SU-DHL-6 (cell line): ENCODE measurements at regions not wholly inside any gene's neighbourhood (a gene's known extent, or its start where the extent isn't known, plus 50 kb on each side); places are given as distances from the start of the nearest gene placed in this dataset.

ENCODE experiments used
- H2AFZ ChIP-seq: fragments of 200-600 bp; sonication (generic); 2 replicates; pipeline ENCODE4 v1.6.1; 2014; ENCODE audit warnings: low read depth, mild to moderate bottlenecking, moderate library complexity, mixed read lengths, antibody characterized with exemption, low read length; ENCODE audit not compliant: severe bottlenecking
- H3F3A ChIP-seq: fragments of 200-600 bp; shearing (Covaris generic); 2 replicates; pipeline ENCODE4 v1.6.0; 2016; ENCODE audit warnings: antibody characterized with exemption, mild to moderate bottlenecking; ENCODE audit not compliant: insufficient read depth
- H3K27ac ChIP-seq: fragments of 200-600 bp; sonication (generic); 2 replicates; pipeline ENCODE4 v1.5.1; 2016; ENCODE audit warnings: low read depth, mild to moderate bottlenecking, low read length, moderate library complexity, mixed read lengths
- H3K27me3 ChIP-seq: fragments of 200-600 bp; sonication (generic), shearing (Covaris generic); 2 replicates; pipeline ENCODE4 v1.6.0; 2014; ENCODE audit warnings: mild to moderate bottlenecking, low read length
- H3K36me3 ChIP-seq: fragments of 200-600 bp; sonication (generic); 2 replicates; pipeline ENCODE4 v1.6.1; 2014; ENCODE audit warnings: mild to moderate bottlenecking, low read length, mixed read lengths
- H3K4me2 ChIP-seq: fragments of 300-600, 200-600 bp; shearing (Covaris generic), sonication (generic); 2 replicates; pipeline ENCODE4 v1.6.0; 2014; ENCODE audit warnings: low read length, low read depth, mild to moderate bottlenecking; ENCODE audit not compliant: poor library complexity, severe bottlenecking
- H3K4me3 ChIP-seq: fragments of 200-600 bp; sonication (generic); 2 replicates; pipeline ENCODE4 v1.5.1; 2014; ENCODE audit warnings: antibody characterized with exemption, low read length, mild to moderate bottlenecking, mixed read lengths; ENCODE audit not compliant: insufficient read depth, poor library complexity, severe bottlenecking
- H3K79me2 ChIP-seq: fragments of 200-600 bp; sonication (generic); 2 replicates; pipeline ENCODE4 v1.6.1; 2014; ENCODE audit warnings: mild to moderate bottlenecking, low read length, moderate library complexity; ENCODE audit not compliant: insufficient read depth
- H3K9ac ChIP-seq: fragments of 200-600 bp; sonication (generic); 2 replicates; pipeline ENCODE4 v1.7.0; 2014; ENCODE audit warnings: mild to moderate bottlenecking, low read length
- H3K9me2 ChIP-seq: fragments of 200-600 bp; sonication (generic); replicated peaks from 2 replicates; pipeline ENCODE4 v1.6.1; 2014; ENCODE audit warnings: low read length; ENCODE audit not compliant: insufficient read depth
- H3K9me3 ChIP-seq: fragments of 200-600 bp; sonication (generic); 2 replicates; pipeline ENCODE4 v1.6.1; 2014; ENCODE audit warnings: low read length, mixed read lengths; ENCODE audit not compliant: insufficient read depth
- H4K20me1 ChIP-seq: fragments of 200-600 bp; sonication (generic); 2 replicates; pipeline ENCODE4 v1.6.1; 2014; ENCODE audit warnings: low read depth, mild to moderate bottlenecking, antibody characterized with exemption, low read length, moderate library complexity, mixed read lengths
- EZH2phosphoT487 ChIP-seq: fragments of 200-600 bp; sonication (generic), shearing (Covaris generic); conservative IDR thresholded peaks from 2 replicates; pipeline ENCODE4 v1.6.1; 2018; ENCODE audit warnings: mild to moderate bottlenecking, antibody characterized with exemption, low read length, moderate library complexity, mixed read lengths
- TF ChIP-seq, protein P1 (sequence below): fragments of 200-600 bp; sonication (generic); IDR thresholded peaks from one replicate; pipeline ENCODE4 v1.5.1; 2017; ENCODE audit warnings: antibody characterized with exemption, mild to moderate bottlenecking, low read length, moderate library complexity; ENCODE audit not compliant: insufficient read depth, poor library complexity, severe bottlenecking

DNA sequence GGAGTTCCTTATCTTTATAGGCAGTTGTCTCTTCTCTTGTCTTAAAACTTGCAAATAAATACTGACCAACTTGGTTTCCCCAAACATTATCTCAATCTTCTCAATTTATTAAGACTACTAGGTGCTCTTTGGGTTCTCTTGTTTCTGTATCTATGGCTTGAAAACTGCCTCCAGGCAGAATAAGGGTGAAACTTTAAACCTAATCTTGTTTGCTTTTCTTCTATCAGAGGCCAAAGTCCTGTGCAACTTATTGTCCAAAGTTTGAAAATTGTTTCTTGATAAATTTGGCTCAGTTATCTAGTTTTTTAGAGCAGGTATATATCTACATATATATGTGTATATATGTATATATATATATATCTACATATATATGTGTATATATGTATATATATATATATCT lies 110.1 kb upstream of the ANO5 start:
- TF ChIP-seq, protein P1, sequence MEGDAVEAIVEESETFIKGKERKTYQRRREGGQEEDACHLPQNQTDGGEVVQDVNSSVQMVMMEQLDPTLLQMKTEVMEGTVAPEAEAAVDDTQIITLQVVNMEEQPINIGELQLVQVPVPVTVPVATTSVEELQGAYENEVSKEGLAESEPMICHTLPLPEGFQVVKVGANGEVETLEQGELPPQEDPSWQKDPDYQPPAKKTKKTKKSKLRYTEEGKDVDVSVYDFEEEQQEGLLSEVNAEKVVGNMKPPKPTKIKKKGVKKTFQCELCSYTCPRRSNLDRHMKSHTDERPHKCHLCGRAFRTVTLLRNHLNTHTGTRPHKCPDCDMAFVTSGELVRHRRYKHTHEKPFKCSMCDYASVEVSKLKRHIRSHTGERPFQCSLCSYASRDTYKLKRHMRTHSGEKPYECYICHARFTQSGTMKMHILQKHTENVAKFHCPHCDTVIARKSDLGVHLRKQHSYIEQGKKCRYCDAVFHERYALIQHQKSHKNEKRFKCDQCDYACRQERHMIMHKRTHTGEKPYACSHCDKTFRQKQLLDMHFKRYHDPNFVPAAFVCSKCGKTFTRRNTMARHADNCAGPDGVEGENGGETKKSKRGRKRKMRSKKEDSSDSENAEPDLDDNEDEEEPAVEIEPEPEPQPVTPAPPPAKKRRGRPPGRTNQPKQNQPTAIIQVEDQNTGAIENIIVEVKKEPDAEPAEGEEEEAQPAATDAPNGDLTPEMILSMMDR: no peak
- TF ChIP-seq EZH2phosphoT487: no peak
- no peaks in the 10 kb centered on the region for H3K9me2 ChIP-seq
- H3K4me2 ChIP-seq: no peak overlapping the region
- H4K20me1 ChIP-seq: no peaks in the 10 kb centered on the region
- H3K27ac ChIP-seq: no peak overlapping the region
- H3K27me3 ChIP-seq: no peaks in the 10 kb centered on the region
- no peak overlapping the region for H3K9ac ChIP-seq
- H3K9me3 ChIP-seq: 0 out of 2 replicates have a peak, but pooled peaks cover 3% of the 10 kb centered on the region
- H2AFZ ChIP-seq: no peak overlapping the region
- no peaks in the 10 kb centered on the region for H3K36me3 ChIP-seq
- H3K79me2 ChIP-seq: no peaks in the 10 kb centered on the region
- no peak overlapping the region for H3K4me3 ChIP-seq
- no peaks in the 10 kb centered on the region for H3F3A ChIP-seq

DNA sequence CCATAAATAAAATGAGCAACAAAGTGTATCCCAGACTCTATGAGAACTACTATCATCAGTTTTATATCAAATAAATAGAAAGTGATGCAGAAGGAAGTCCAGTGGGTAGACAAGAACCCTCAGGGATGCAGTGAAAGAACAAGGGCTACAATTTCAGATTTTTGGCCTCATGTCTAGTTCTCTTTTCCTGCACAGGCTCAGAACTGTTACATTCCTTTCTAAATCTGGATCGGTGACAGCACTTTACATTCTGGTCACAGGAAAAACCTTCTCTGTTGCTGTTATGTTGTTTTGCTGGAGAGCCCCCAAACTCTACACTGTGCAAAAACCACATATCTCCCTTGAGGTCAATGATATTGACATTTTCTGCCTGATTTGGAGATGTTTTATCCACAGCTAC lies 108.8 kb upstream of the ANO5 start:
- H3K4me2 ChIP-seq: no peak overlapping the region

DNA sequence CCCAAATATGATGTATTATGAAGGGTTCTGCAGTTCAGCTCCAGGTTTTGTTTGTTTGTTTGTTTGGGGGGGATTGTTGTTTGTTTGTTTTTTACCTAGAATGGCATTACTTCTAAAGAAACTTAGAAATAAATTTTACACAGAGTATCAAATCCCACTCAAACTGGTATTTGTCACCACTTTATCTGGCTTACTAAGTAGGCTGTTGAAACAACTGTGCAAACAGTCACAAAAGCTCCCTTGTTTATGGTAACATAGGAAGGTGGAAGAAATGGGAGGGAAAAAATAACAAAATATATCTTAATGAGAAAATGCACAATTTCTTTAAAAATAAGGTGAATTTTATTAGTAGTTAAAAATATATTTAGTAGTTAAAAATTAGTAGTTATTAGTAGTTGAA lies 108.3 kb upstream of the ANO5 start:
- Histone ChIP-seq H3K36me3 (no peaks in the 10 kb centered on the region), H3K4me3 (no peak overlapping the region), H3K27ac (no peak overlapping the region), H3F3A (no peaks in the 10 kb centered on the region), H3K4me2 (no peak overlapping the region), H3K9me3 (0 out of 2 replicates have a peak, but pooled peaks cover 3% of the 10 kb centered on the region), H3K79me2 (no peaks in the 10 kb centered on the region), H4K20me1 (no peaks in the 10 kb centered on the region), H3K9ac (no peak overlapping the region), H2AFZ (no peak overlapping the region), H3K9me2 (no peaks in the 10 kb centered on the region), H3K27me3 (no peaks in the 10 kb centered on the region)
- TF ChIP-seq, protein P1: no peak
- TF ChIP-seq EZH2phosphoT487: no peak

More for the DNA sequence above, 108.8 kb upstream of the ANO5 start:
- Histone ChIP-seq H3F3A (no peaks in the 10 kb centered on the region), H3K27me3 (no peaks in the 10 kb centered on the region), H3K36me3 (no peaks in the 10 kb centered on the region), H3K27ac (no peak overlapping the region), H2AFZ (no peak overlapping the region), H3K9me3 (0 out of 2 replicates have a peak, but pooled peaks cover 3% of the 10 kb centered on the region), H3K9me2 (no peaks in the 10 kb centered on the region), H3K4me3 (no peak overlapping the region), H3K79me2 (no peaks in the 10 kb centered on the region), H4K20me1 (no peaks in the 10 kb centered on the region), H3K9ac (no peak overlapping the region)
- no peak for TF ChIP-seq EZH2phosphoT487
- TF ChIP-seq, protein P1: no peak

DNA sequence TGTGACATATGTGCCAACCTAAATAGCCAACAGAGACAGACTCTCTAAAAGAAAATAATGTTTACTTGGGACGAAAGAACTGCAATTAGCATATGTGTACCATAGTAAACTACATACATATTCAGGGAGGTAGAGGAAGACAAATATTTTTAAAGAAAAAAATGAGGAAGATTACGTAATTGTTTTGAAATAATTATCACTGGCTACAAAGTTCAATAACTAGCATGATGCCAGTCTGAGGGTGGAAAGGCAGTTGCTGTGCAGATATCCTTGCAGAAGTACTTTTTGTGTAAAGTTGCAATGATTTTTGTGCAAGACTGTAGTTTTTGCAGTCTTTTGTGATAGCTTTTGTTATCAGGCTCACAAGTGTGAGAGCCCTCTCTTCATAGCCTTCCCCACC lies 103.3 kb upstream of the ANO5 start:
- Histone ChIP-seq H3K27me3 (no peaks in the 10 kb centered on the region), H3F3A (no peaks in the 10 kb centered on the region), H3K4me3 (no peak overlapping the region), H3K27ac (no peak overlapping the region), H4K20me1 (no peaks in the 10 kb centered on the region), H3K9me3 (no peaks in the 10 kb centered on the region), H3K4me2 (no peak overlapping the region), H3K79me2 (no peaks in the 10 kb centered on the region), H2AFZ (no peak overlapping the region), H3K9me2 (no peaks in the 10 kb centered on the region), H3K36me3 (no peaks in the 10 kb centered on the region), H3K9ac (no peak overlapping the region)
- no peak for TF ChIP-seq EZH2phosphoT487
- TF ChIP-seq, protein P1: no peak
